HUES6 (cell line): ENCODE measurements at regions not wholly inside any gene's neighbourhood (a gene's known extent, or its start where the extent isn't known, plus 50 kb on each side); places are given as distances from the start of the nearest gene placed in this dataset.

Experiments
- H3K27ac ChIP-seq: 2 replicates; pipeline ENCODE4 v1.7.0; 2013; ENCODE audit warnings: low read depth, mild to moderate bottlenecking, low read length, inconsistent platforms
- H3K27me3 ChIP-seq: 2 replicates; pipeline ENCODE4 v1.6.1; 2013; ENCODE audit warnings: low read length; ENCODE audit not compliant: control insufficient read depth, insufficient read depth
- H3K36me3 ChIP-seq: 2 replicates; pipeline ENCODE4 v1.6.1; 2013; ENCODE audit warnings: low read length; ENCODE audit not compliant: control insufficient read depth, insufficient read depth
- H3K4me1 ChIP-seq: 2 replicates; pipeline ENCODE4 v1.6.1; 2013; ENCODE audit warnings: low read length; ENCODE audit not compliant: control insufficient read depth, insufficient read depth
- H3K4me3 ChIP-seq: 2 replicates; pipeline ENCODE4 v1.5.1; 2013; ENCODE audit warnings: low read depth, low read length
- H3K9ac ChIP-seq: one replicate; pipeline ENCODE4 v1.6.1; 2013; ENCODE audit warnings: mild to moderate bottlenecking, low read length
- H3K9me3 ChIP-seq: 2 replicates; pipeline ENCODE4 v1.6.1; 2013; ENCODE audit warnings: low read depth, low read length; ENCODE audit not compliant: control insufficient read depth, insufficient read depth

DNA sequence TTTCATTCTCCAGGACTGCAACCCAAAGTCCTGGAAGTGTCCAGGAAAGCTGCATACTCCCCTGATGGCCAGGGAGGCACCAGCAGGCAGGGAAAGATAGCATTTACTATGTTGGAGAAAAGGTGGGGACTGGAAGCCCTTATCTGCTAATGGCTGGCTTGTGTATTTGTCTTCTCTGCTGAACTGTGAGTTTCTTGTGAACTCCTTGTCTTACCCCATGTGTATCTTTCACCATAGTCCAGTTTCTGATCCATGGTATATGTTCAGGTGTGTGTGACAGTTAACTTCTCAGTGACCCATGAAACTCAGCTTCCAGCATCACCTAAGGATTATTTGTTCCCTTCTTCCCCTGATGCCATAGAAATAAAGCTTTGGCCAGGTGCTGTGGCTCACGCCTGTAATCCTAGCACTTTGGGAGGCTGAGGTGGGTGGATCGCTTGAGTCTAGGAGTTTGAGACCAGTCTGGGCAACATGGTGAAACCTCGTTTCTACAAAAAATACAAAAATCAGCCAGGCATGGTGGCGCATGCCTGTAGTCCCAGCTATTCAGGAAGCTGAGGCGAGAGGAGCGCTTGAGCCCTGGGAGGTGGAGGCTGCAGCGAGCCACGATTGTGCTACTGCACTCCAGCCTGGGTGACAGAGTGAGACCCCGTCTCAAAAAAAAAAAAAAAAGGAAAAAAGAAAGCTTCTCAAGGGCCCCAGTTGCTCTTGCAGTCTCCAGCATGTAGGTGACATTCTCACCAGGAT, 112.8 kb upstream of the MAP4K3 start:
- peaks cover 11% of the 10 kb centered on the region; the same call in 1 of the 2 replicates for H3K9me3 ChIP-seq
- no peak overlapping the region for H3K9ac ChIP-seq
- no peaks in the 10 kb centered on the region for H3K4me1 ChIP-seq
- H3K27me3 ChIP-seq: no peaks in the 10 kb centered on the region
- no peak overlapping the region for H3K27ac ChIP-seq
- H3K36me3 ChIP-seq: no peaks in the 10 kb centered on the region
- no peak overlapping the region for H3K4me3 ChIP-seq

DNA sequence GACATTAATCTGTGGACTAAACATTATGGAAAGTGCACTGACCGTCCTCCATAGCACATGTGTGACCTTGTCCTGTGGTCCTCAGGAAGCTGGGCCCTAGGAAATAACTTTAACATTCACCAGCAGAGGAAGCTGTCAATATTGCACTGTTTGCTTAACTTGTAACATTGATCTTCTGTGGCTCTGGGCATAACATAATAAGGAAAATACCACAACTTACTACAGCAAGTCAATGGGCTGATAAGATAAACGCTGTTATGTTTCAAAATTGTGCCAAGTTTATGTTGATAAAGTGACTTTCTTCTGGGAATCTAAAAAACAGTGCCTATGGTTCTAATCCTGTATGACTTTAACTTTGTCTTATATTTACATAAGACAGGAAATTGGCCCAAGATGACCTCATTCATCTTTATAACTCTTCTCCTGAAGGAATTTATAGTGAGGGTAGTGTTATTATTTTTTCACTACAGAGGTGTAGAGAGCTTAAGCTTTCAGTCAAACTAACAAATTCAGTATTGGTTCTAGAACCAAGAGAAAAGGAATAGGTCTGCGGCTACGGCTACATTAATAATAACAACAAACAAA, 113.7 kb upstream of the MAP4K3 start:
- H3K4me3 ChIP-seq: no peak overlapping the region
- no peak overlapping the region for H3K27ac ChIP-seq
- H3K9me3 ChIP-seq: peaks cover 11% of the 10 kb centered on the region; the same call in 1 of the 2 replicates
- H3K4me1 ChIP-seq: no peaks in the 10 kb centered on the region
- H3K9ac ChIP-seq: no peak overlapping the region
- no peaks in the 10 kb centered on the region for H3K27me3 ChIP-seq
- no peaks in the 10 kb centered on the region for H3K36me3 ChIP-seq

DNA sequence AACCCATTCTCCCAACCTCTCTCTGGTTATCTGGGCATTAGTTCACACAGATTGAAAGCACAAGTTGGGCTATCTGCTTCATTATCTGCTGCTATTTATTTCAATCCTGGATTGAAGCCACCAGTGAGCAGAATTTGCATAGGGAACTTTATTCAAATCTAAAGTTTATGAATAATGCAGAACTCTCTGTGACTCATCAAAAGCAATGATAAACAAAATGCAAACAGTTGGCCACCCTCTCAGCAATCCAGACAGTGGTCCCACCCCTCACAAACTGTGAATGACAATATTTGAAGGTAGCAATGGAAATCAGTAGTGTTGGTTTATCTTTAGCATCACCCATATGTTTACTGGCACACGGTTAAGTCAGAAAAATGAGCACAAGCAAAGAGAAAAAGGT, 106.8 kb upstream of the TMEM178A start:
- Histone ChIP-seq H3K9ac (no peak overlapping the region), H3K4me1 (no peaks in the 10 kb centered on the region), H3K4me3 (no peak overlapping the region), H3K27ac (no peak overlapping the region), H3K36me3 (no peaks in the 10 kb centered on the region), H3K9me3 (peaks cover 5% of the 10 kb centered on the region), H3K27me3 (no peaks in the 10 kb centered on the region)

DNA sequence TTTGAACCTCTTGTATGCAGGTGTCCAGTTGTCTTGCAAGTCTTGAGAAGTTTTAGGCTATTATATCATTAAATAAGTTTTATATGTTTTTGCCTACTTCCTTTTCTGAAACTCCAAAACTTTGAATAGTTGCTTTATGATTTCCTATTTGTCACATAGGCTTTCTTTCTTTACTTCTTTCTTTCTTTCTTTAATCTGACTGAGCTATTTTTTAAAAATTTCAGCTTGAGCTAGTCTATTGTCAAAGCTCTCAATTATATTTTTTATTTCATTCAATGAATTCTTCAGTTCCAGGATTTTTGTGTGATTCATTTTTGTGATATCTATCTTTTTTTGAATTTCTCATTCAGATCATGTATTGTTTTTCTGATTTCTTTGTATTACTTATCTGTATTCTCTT, 102.1 kb upstream of the TMEM178A start:
- Histone ChIP-seq H3K9me3 (peaks cover 11% of the 10 kb centered on the region), H3K4me1 (no peaks in the 10 kb centered on the region), H3K4me3 (no peak overlapping the region), H3K27me3 (no peaks in the 10 kb centered on the region), H3K9ac (no peak overlapping the region), H3K36me3 (no peaks in the 10 kb centered on the region), H3K27ac (no peak overlapping the region)

DNA sequence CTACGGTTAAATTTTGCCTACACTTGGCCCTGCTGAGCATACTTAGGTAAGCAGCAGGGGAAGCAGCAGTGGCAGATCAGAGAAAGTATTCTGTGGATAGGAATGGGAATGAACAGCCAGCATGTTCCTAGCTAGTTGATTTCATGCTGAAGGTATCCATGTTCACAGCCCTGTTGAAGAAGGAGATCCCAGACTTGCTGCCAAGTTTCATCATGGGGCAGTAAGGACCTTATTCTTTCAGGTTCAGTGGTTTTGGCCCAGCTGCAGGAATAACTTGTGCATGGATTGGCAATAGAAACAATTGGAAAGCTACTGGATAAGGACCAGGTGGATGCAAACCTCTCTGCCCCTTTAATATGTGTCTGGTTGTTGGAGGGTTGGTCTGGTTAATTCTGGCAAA, 98.2 kb upstream of the TMEM178A start:
- no peak overlapping the region for H3K4me3 ChIP-seq
- H3K27me3 ChIP-seq: no peaks in the 10 kb centered on the region
- no peaks in the 10 kb centered on the region for H3K36me3 ChIP-seq
- H3K9me3 ChIP-seq: peaks cover 11% of the 10 kb centered on the region
- no peaks in the 10 kb centered on the region for H3K4me1 ChIP-seq
- no peak overlapping the region for H3K9ac ChIP-seq
- no peak overlapping the region for H3K27ac ChIP-seq

DNA sequence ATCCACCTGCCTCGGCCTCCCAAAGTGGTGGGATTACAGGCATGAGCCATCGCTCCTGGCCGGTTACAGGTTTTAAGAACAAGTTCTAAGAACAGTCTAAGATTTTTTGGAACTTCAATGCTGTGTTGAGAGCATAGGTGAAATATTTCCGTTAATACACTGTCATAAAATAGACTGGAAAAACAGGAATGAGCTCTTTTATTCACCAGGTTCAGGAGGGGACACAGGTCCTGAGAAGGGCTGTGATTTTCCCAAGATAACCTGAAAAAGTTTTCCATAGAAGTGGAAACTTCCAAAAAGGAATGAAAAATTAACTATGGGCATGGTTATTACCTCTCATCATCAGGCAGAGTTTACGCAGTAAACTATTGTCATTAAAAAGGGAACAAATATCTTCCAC, 97.6 kb upstream of the TMEM178A start:
- no peak overlapping the region for H3K4me3 ChIP-seq
- H3K27me3 ChIP-seq: no peaks in the 10 kb centered on the region
- peaks cover 6% of the 10 kb centered on the region for H3K9me3 ChIP-seq
- H3K27ac ChIP-seq: no peak overlapping the region
- H3K9ac ChIP-seq: no peak overlapping the region
- H3K36me3 ChIP-seq: no peaks in the 10 kb centered on the region
- H3K4me1 ChIP-seq: no peaks in the 10 kb centered on the region

DNA sequence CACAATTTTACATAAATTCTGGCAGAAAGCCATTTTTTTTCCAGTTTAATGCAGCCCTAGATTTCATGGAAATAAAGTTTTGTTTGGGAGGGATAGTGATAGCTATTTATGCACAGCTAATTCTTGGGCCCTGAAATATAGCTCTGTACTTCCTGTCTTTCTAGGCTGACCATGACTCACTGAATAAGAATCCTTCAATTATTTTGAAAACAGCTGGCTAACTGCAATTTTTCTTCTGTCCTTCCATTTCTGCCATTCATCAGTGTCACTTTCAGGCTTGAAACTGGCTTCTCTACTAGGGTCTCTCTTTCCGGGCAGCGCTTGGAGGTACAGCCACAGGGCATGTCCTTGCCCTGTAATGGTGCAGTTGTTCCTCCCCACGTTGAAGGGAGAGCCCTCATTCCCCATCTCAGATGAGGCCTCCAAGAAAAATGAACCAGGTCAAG, 97.1 kb upstream of the TMEM178A start:
- Histone ChIP-seq H3K27ac (no peak overlapping the region), H3K4me1 (no peaks in the 10 kb centered on the region), H3K4me3 (no peak overlapping the region)

DNA sequence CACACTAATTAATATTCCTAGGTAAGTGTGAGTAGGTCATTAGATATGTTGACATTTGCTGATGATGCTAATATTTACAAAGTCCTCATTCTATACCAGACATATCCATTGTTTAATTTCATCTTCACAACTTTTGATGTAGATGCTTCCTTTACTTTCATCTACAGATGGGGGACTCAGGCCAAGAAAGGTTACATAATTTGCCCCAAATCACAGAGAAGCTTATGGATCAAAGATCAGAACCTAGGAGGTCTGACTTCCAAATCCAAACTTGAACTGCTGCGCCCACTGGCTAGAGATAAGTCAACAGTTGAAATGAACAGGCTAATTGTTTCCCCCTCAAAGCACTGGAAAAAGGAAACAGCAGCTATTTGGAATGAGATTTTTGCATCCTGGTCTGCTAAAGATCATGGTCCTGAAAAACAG, 95.6 kb upstream of the TMEM178A start:
- Histone ChIP-seq H3K27me3 (no peaks in the 10 kb centered on the region), H3K9me3 (no peaks in the 10 kb centered on the region; the same call in 1 of the 2 replicates), H3K4me1 (no peaks in the 10 kb centered on the region), H3K4me3 (no peak overlapping the region), H3K36me3 (no peaks in the 10 kb centered on the region), H3K9ac (no peak overlapping the region), H3K27ac (no peak overlapping the region)

More for the DNA sequence above, 97.1 kb upstream of the TMEM178A start:
- H3K36me3 ChIP-seq: no peaks in the 10 kb centered on the region
- no peaks in the 10 kb centered on the region for H3K27me3 ChIP-seq
- peaks cover 6% of the 10 kb centered on the region for H3K9me3 ChIP-seq
- no peak overlapping the region for H3K9ac ChIP-seq

DNA sequence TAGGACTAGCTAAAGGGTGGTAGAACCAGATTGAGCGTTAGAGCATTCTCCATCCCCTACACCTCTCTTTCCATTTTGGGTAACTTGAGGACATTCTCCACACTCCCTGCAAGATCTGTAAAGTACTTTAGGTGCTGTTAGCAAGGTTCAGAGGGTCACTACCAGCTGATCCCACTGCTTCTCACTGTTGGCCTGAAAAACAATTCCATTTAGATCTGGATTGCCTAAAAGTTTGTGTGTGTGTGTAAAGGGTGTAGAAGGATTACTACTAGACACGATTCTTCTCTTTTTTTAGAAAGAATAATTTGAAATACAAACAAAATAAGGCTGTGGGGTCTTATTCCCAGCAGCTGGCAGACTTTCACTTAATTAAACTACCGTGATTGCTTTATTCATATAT, 95.1 kb upstream of the TMEM178A start:
- no peak overlapping the region for H3K27ac ChIP-seq
- H3K9me3 ChIP-seq: no peaks in the 10 kb centered on the region
- H3K27me3 ChIP-seq: no peaks in the 10 kb centered on the region
- no peak overlapping the region for H3K9ac ChIP-seq
- no peaks in the 10 kb centered on the region for H3K36me3 ChIP-seq
- no peak overlapping the region for H3K4me3 ChIP-seq
- H3K4me1 ChIP-seq: no peaks in the 10 kb centered on the region

DNA sequence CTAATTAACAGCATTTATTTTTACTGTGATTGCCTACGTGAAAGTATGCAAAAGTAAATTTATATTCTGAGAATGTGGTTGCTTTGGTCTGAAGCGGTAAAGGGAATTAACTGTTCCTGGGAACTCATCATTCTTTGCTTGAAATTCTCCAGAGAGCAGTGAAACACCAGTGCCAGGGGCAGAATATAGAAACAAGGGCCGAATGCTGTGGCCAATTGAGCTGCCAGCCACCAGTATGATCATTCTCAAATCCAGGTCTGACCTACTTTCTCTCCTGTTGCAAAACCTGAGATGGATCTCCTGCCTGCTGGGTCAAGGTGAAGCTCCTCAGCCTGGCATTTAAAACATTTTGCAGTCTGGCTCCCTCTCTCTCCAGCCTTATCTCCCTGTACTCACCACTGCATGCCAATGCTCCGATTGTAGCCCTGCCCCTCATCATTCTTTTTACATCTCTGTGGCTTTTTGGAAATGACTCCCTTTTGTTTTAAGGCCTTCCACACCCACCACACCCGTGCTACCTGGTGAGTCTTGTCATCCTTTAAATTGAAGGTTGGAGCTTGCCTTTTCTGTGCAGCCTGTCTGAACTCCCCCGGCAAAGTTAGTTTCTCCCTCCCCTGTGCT, 94.5 kb upstream of the TMEM178A start:
- Histone ChIP-seq H3K4me3 (no peak overlapping the region), H3K9ac (no peak overlapping the region), H3K9me3 (no peaks in the 10 kb centered on the region), H3K27me3 (no peaks in the 10 kb centered on the region), H3K36me3 (no peaks in the 10 kb centered on the region), H3K4me1 (no peaks in the 10 kb centered on the region), H3K27ac (no peak overlapping the region)

DNA sequence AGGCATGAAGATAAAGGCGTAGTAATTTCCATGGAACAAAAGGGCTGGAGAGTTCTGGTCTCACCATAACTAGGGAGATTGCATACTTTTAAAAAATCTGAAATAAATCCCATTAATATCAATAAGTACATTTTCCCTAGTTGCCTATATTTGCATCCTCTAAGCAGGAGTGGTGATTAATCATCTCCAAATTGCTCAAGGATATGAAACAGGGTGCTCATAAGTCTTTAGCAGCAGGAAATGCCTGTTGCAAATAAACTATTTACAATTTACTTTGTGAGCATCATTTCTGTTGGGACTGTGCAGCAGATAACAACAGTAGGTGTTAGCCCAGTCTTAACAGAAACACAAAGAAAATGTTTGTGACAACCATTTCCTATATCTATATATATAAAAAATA, 92.4 kb upstream of the TMEM178A start:
- H3K4me3 ChIP-seq: no peak overlapping the region
- H3K4me1 ChIP-seq: no peaks in the 10 kb centered on the region
- no peaks in the 10 kb centered on the region for H3K36me3 ChIP-seq
- no peaks in the 10 kb centered on the region for H3K9me3 ChIP-seq
- no peaks in the 10 kb centered on the region for H3K27me3 ChIP-seq
- H3K27ac ChIP-seq: no peak overlapping the region
- no peak overlapping the region for H3K9ac ChIP-seq
